K562 (cell line): ENCODE measurements at regions not wholly inside any gene's neighbourhood (a gene's known extent, or its start where the extent isn't known, plus 50 kb on each side); places are given as distances from the start of the nearest gene placed in this dataset.

Experiments
- ATAC-seq: fragments of 200-7000 bp; cut with Tn5 transposase; 3 replicates; pipeline ENCODE4 v1.9.1; 2020; ENCODE audit warnings: moderate library complexity
- BruUV-seq: library from RNA; stranded (reverse); fragments of 400-500 nt; replicated peaks from 2 replicates; lab custom pipeline; 2021; lab: Mats Ljungman, UMichigan
- CTCF ChIA-PET: fragments of 300-600 bp; formaldehyde crosslinking; extraction: SDS; loops from one replicate; lab custom pipeline; 2021; ENCODE audit warnings: low intra/inter-chr PET ratio; lab: Yijun Ruan, JAX
- POLR2A ChIA-PET: fragments of 300-600, 350-650 bp; sonication (Branson Sonifier 250); formaldehyde crosslinking; extraction: SDS; loops from one replicate; lab custom pipeline; 2021; ENCODE audit warnings: antibody characterized with exemption, inconsistent platforms; lab: Yijun Ruan, JAX
- DNase-seq, 4 experiments: peaks; one replicate each; pipeline versions ENCODE4 v3.0.0 to v3.0.0-alpha.2; 2011 to 2018; ENCODE audit warnings: low spot score in 3 of 4, mixed read lengths in 3 of 4; ENCODE audit errors: extremely low read depth in 1 of 4
- FAIRE-seq: peaks from 2 replicates; lab custom pipeline; 2011; peaks lifted over from hg19 to GRCh38; lab: Jason Lieb, UNC
- H2AFZ ChIP-seq: 2 replicates; pipeline ENCODE4 v1.6.0; 2011; ENCODE audit warnings: low read depth, low read length, control low read depth, inconsistent platforms
- H3K27ac ChIP-seq: fragments of 200-600 bp; 3 replicates; pipeline ENCODE4 v1.8.0; 2011; ENCODE audit warnings: low read depth, mild to moderate bottlenecking, control low read depth, inconsistent platforms, low read length, moderate library complexity, mixed read lengths; ENCODE audit errors: extremely low read depth
- H3K27me3 ChIP-seq, 2 experiments: fragments of 300-600 bp in 1 of 2; 2 replicates in 1 of 2; 3 replicates in 1 of 2; pipeline versions ENCODE4 v1.6.0 to v1.8.0; 2011; ENCODE audit warnings: inconsistent platforms in 2 of 2, low read length in 2 of 2, mild to moderate bottlenecking in 1 of 2, mixed read lengths in 1 of 2, moderate library complexity in 1 of 2; ENCODE audit not compliant: control insufficient read depth in 2 of 2, insufficient read depth in 2 of 2
- H3K36me3 ChIP-seq: fragments of 300-600 bp; 3 replicates; pipeline ENCODE4 v1.8.0; 2011; ENCODE audit warnings: mild to moderate bottlenecking, low read length, inconsistent platforms; ENCODE audit not compliant: control insufficient read depth, insufficient read depth
- H3K4me1 ChIP-seq, 2 experiments: fragments of 200-600 bp in 1 of 2; replicated peaks in 1 of 2; 2 replicates in 1 of 2; 3 replicates in 1 of 2; pipeline versions ENCODE4 v1.5.1 to v1.8.0; 2011; ENCODE audit warnings: inconsistent platforms in 2 of 2, low read length in 2 of 2, mild to moderate bottlenecking in 1 of 2, mixed read lengths in 1 of 2, moderate library complexity in 1 of 2; ENCODE audit not compliant: control insufficient read depth in 2 of 2, insufficient read depth in 2 of 2
- H3K4me2 ChIP-seq: 2 replicates; pipeline ENCODE4 v1.6.1; 2011; ENCODE audit warnings: low read length, control low read depth, inconsistent platforms, mixed read lengths; ENCODE audit not compliant: insufficient read depth
- H3K4me3 ChIP-seq: fragments of 200-600 bp; sonication (generic), shearing (Covaris generic); 2 replicates; pipeline ENCODE4 v1.5.1; 2016; ENCODE audit warnings: control low read depth, inconsistent platforms
- H3K79me2 ChIP-seq: fragments of 200-600 bp; 3 replicates; pipeline ENCODE4 v1.8.0; 2011; ENCODE audit warnings: low read length, inconsistent platforms; ENCODE audit not compliant: control insufficient read depth, insufficient read depth
- H3K9ac ChIP-seq, 2 experiments: 2 replicates each; pipeline versions ENCODE4 v1.6.0 to v1.6.1; 2011; ENCODE audit warnings: low read depth in 2 of 2, low read length in 2 of 2, control low read depth in 1 of 2, inconsistent platforms in 1 of 2, mild to moderate bottlenecking in 1 of 2, mixed read lengths in 1 of 2; ENCODE audit not compliant: insufficient read depth in 1 of 2
- H3K9me1 ChIP-seq: one replicate; pipeline ENCODE4 v1.6.0; 2011; ENCODE audit warnings: inconsistent platforms, mild to moderate bottlenecking, low read length, moderate library complexity; ENCODE audit not compliant: control insufficient read depth, insufficient read depth
- H3K9me3 ChIP-seq: replicated peaks from 2 replicates; pipeline ENCODE4 v1.5.1; 2011; ENCODE audit warnings: low read depth, low read length, inconsistent platforms; ENCODE audit not compliant: control insufficient read depth, insufficient read depth
- H4K20me1 ChIP-seq: replicated peaks from 2 replicates; pipeline ENCODE4 v1.6.1; 2011; ENCODE audit warnings: low read length, inconsistent platforms, mixed read lengths; ENCODE audit not compliant: control insufficient read depth, insufficient read depth
- ATF4 ChIP-seq: fragments of 450-650 bp; formaldehyde crosslinking; IDR thresholded peaks from 2 replicates; pipeline ENCODE4 v1.4.0; 2022; ENCODE audit warnings: mild to moderate bottlenecking, moderate library complexity
- CCAR2 ChIP-seq: fragments of 200-400 bp; formaldehyde crosslinking; IDR thresholded peaks from 2 replicates; pipeline ENCODE4 v1.6.1; 2017; ENCODE audit warnings: mild to moderate bottlenecking, low read depth, low read length
- CEBPB ChIP-seq: fragments of 450-650 bp; IDR thresholded peaks from 2 replicates; pipeline ENCODE4 v1.6.1; 2016; ENCODE audit warnings: missing genetic modification characterization, missing compliant biosample characterization
- DACH1 ChIP-seq: fragments of 450-650 bp; IDR thresholded peaks from 2 replicates; pipeline ENCODE4 v1.6.1; 2018; ENCODE audit not compliant: partially characterized antibody
- DLX4 ChIP-seq: fragments of 250-450 bp; sonication (Bioruptor Pico); IDR thresholded peaks from 2 replicates; pipeline ENCODE4 v1.6.1; 2021; ENCODE audit warnings: mild to moderate bottlenecking
- FOSL1 ChIP-seq: fragments of 200-800 bp; sonication (Bioruptor generic); conservative IDR thresholded peaks from 2 replicates; pipeline ENCODE4 v1.6.1; 2016; ENCODE audit warnings: missing genetic modification characterization, missing compliant biosample characterization
- MED1 ChIP-seq: sonication (generic); formaldehyde crosslinking; IDR thresholded peaks from 2 replicates; pipeline ENCODE4 v1.8.1; 2023; ENCODE audit warnings: missing genetic modification reagents, borderline replicate concordance
- MLLT1 ChIP-seq, 2 experiments: fragments of 450-650 bp; IDR thresholded peaks; 2 replicates each; pipeline ENCODE4 v1.6.1; 2016
- NR1H2 ChIP-seq: sonication (generic); formaldehyde crosslinking; IDR thresholded peaks from 2 replicates; pipeline ENCODE4 v1.4.0; 2020; ENCODE audit warnings: mild to moderate bottlenecking, missing genetic modification reagents
- PRMT5 ChIP-seq: sonication (generic); formaldehyde crosslinking; IDR thresholded peaks from 2 replicates; pipeline ENCODE4 v1.5.0; 2020; ENCODE audit warnings: missing genetic modification reagents
- RB1 ChIP-seq: fragments of 450-650 bp; IDR thresholded peaks from 2 replicates; pipeline ENCODE4 v1.6.1; 2017; ENCODE audit warnings: low read depth, mild to moderate bottlenecking
- THRB ChIP-seq: fragments of 450-650 bp; formaldehyde crosslinking; conservative IDR thresholded peaks from 2 replicates; pipeline ENCODE4 v1.4.0; 2022; ENCODE audit warnings: mild to moderate bottlenecking, missing genetic modification characterization
- ZBED1 ChIP-seq: IDR thresholded peaks from 2 replicates; pipeline ENCODE4 v1.6.1; 2014
- ZC3H4 ChIP-seq: sonication (generic); formaldehyde crosslinking; IDR thresholded peaks from 2 replicates; pipeline ENCODE4 v1.9.0; 2021; ENCODE audit warnings: missing genetic modification reagents, borderline replicate concordance
- ZNF436 ChIP-seq: fragments of 250-450, 450-650 bp; sonication (Bioruptor Pico); formaldehyde crosslinking; IDR thresholded peaks from 2 replicates; pipeline ENCODE4 v1.7.0; 2020; ENCODE audit warnings: mild to moderate bottlenecking
- WGBS: fragments of 100-300 bp; shearing (Covaris generic); methylation state at CpG from one replicate; pipeline ENCODE4 v1.1.6; 2016; ENCODE audit warnings: low coverage, mixed read lengths; ENCODE audit not compliant: insufficient coverage; ENCODE audit errors: missing lambda C conversion rate; 5-methylcytosine and 5-hydroxymethylcytosine counted together
- in situ Hi-C: fragments of 300-500 bp; cut with MboI; formaldehyde crosslinking; loops from 4 replicates; pipeline ENCODE4 v1.15.0; 2018; ENCODE audit warnings: inconsistent platforms, mixed read lengths
- intact Hi-C: fragments of 100-400 bp; cut with micrococcal nuclease; formaldehyde crosslinking; loops from 2 replicates; pipeline ENCODE4 v1.14.2; 2022

- Histone ChIP-seq H3K4me1 (no peaks in the 10 kb centered on the region), H2AFZ (no peak overlapping the region), H3K9me1 (no peaks in the 10 kb centered on the region), H3K27ac (no peak overlapping the region), H3K79me2 (no peaks in the 10 kb centered on the region), H3K36me3 (no peaks in the 10 kb centered on the region), H3K4me2 (no peak overlapping the region), H3K27me3 (peaks cover 0 to 16% of the 10 kb centered on the region in 2 experiments; a peak in 2 of 5 replicates), H3K4me3 (no peak overlapping the region), H4K20me1 (peaks cover 10% of the 10 kb centered on the region; the same call in 1 of the 2 replicates), H3K9me3 (no peaks in the 10 kb centered on the region), H3K9ac (no peak overlapping the region)
- CTCF ChIA-PET: no interaction called here
- intact Hi-C loops (no loop called here), in situ Hi-C loops (no loop called here)
- BruUV-seq: no TSS peak
- POLR2A ChIA-PET: no interaction called here
- no peak for FAIRE-seq
- no peak for DNase-seq
- ATAC-seq: no peak
- TF ChIP-seq CCAR2: no peak
- no peak for TF ChIP-seq FOSL1
- TF ChIP-seq NR1H2 (CRISPR knock-in tag): no peak
- TF ChIP-seq ZBED1: no peak
- peak; percentile 93 for TF ChIP-seq DACH1
- no peak for TF ChIP-seq DLX4 (CRISPR knock-in tag)
- TF ChIP-seq ZNF436 (CRISPR knock-in tag): no peak
- TF ChIP-seq RB1: no peak
Measured at GRCh38 chr1:36656838-36657237, 174.1 kb upstream of the CSF3R start.

- no peak overlapping the region for H2AFZ ChIP-seq
- WGBS: 0% methylated on average over 2 of the region's 2 CpGs
- no peak overlapping the region for H3K4me3 ChIP-seq
- POLR2A ChIA-PET: no interaction called here
- in situ Hi-C loops (no loop called here), intact Hi-C loops (no loop called here)
- CTCF ChIA-PET: no interaction called here
- no peaks in the 10 kb centered on the region for H3K9me1 ChIP-seq
- H3K9me3 ChIP-seq: no peaks in the 10 kb centered on the region
- FAIRE-seq: no peak
- no peaks in the 10 kb centered on the region for H3K79me2 ChIP-seq
- BruUV-seq: no TSS peak
- H4K20me1 ChIP-seq: peaks cover 10% of the 10 kb centered on the region; the same call in 1 of the 2 replicates
- H3K4me1 ChIP-seq: no peaks in the 10 kb centered on the region
- H3K36me3 ChIP-seq: no peaks in the 10 kb centered on the region
- DNase-seq: no peak
- H3K27me3 ChIP-seq: peaks cover 0 to 21% of the 10 kb centered on the region in 2 experiments; a peak in 2 of 5 replicates
- no peak overlapping the region for H3K27ac ChIP-seq
- H3K4me2 ChIP-seq: no peak overlapping the region
- ATAC-seq: no peak
- H3K9ac ChIP-seq: no peak overlapping the region
- TF ChIP-seq PRMT5 (CRISPR knock-in tag): no peak
- no peak for TF ChIP-seq MED1 (CRISPR knock-in tag)
- TF ChIP-seq THRB: no peak
- no peak for TF ChIP-seq ZC3H4 (CRISPR knock-in tag)
- TF ChIP-seq MLLT1 (IDR thresholded peaks at IDR 0.05): no peak
- TF ChIP-seq ATF4 (CRISPR knock-in tag): no peak
- TF ChIP-seq CEBPB (tag): no peak
Measured at GRCh38 chr1:36656271-36656670, 173.6 kb upstream of the CSF3R start.
